ENCODE measurements at regions not wholly inside any gene's neighbourhood (a gene's known extent, or its start where the extent isn't known, plus 50 kb on each side); places are given as distances from the start of the nearest gene placed in this dataset.
"Not testable (repeated sequence)": the region's sequence is repeated elsewhere in the genome, so short reads cannot be mapped to it uniquely, and the experiment has no call there.

- DNase-seq (ENCODE audit: low spot score) = no peak
Measured at GRCh38 chr13:74730556-74731331, 596.5 kb upstream of the KLF12 start.

- no peak for DNase-seq (ENCODE audit: low spot score)
Measured at GRCh38 chr13:74726206-74726605, 592.0 kb upstream of the KLF12 start.

- DNase-seq (ENCODE audit: low spot score) = not testable (repeated sequence)
Measured at GRCh38 chr13:74718232-74718842, 584.1 kb upstream of the KLF12 start.

GRCh38 chr13:74715718-74716117, 581.5 kb upstream of the KLF12 start:
- no peak for DNase-seq (ENCODE audit: low spot score)

GRCh38 chr13:74710006-74710405, 575.8 kb upstream of the KLF12 start:
- DNase-seq (ENCODE audit: low spot score) = no peak

GRCh38 chr13:74709226-74709625, 575.0 kb upstream of the KLF12 start:
- no peak for DNase-seq (ENCODE audit: low spot score)

- DNase-seq (ENCODE audit: low spot score) = no peak
Measured at GRCh38 chr13:74708629-74709028, 574.4 kb upstream of the KLF12 start.

GRCh38 chr13:74707291-74707690, 573.1 kb upstream of the KLF12 start:
- DNase-seq (ENCODE audit: low spot score) = no peak

- no peak for DNase-seq (ENCODE audit: low spot score)
Measured at GRCh38 chr13:74706801-74707200, 572.6 kb upstream of the KLF12 start.

- no peak for DNase-seq (ENCODE audit: low spot score)
Measured at GRCh38 chr13:74705438-74705837, 571.2 kb upstream of the KLF12 start.

GRCh38 chr13:74703855-74704387, 569.7 kb upstream of the KLF12 start:
- DNase-seq (ENCODE audit: low spot score) = no peak

- no peak for DNase-seq (ENCODE audit: low spot score)
Measured at GRCh38 chr13:74696148-74696922, 562.1 kb upstream of the KLF12 start.

- no peak for DNase-seq (ENCODE audit: low spot score)
Measured at GRCh38 chr13:74695021-74695800, 561.0 kb upstream of the KLF12 start.

- DNase-seq (ENCODE audit: low spot score) = no peak
Measured at GRCh38 chr13:74687442-74688182, 553.4 kb upstream of the KLF12 start.

GRCh38 chr13:74683411-74683810, 549.2 kb upstream of the KLF12 start:
- no peak for DNase-seq (ENCODE audit: low spot score)

- DNase-seq (ENCODE audit: low spot score) = no peak
Measured at GRCh38 chr13:74682746-74683145, 548.5 kb upstream of the KLF12 start.

- DNase-seq (ENCODE audit: low spot score) = no peak
Measured at GRCh38 chr13:74681891-74682290, 547.7 kb upstream of the KLF12 start.

- DNase-seq (ENCODE audit: low spot score) = no peak
Measured at GRCh38 chr13:74678308-74678965, 544.2 kb upstream of the KLF12 start.

- DNase-seq (ENCODE audit: low spot score) = no peak
Measured at GRCh38 chr13:74675972-74676371, 541.8 kb upstream of the KLF12 start.

- peak; percentile 19 for DNase-seq (ENCODE audit: low spot score)
Measured at GRCh38 chr13:74675182-74675581, 541.0 kb upstream of the KLF12 start.
